Neutrophil (primary cell): ENCODE measurements at regions not wholly inside any gene's neighbourhood (a gene's known extent, or its start where the extent isn't known, plus 50 kb on each side); places are given as distances from the start of the nearest gene placed in this dataset.
"Not testable (repeated sequence)": the region's sequence is repeated elsewhere in the genome, so short reads cannot be mapped to it uniquely, and the experiment has no call there.

Source experiments
- H3K27ac ChIP-seq: fragments of 200-600 bp; sonication (generic); 2 replicates; pipeline ENCODE4 v1.5.1; 2016; ENCODE audit warnings: mild to moderate bottlenecking, moderate library complexity
- H3K27me3 ChIP-seq: fragments of 200-600 bp; sonication (generic); 2 replicates; pipeline ENCODE4 v1.6.0; 2016; ENCODE audit warnings: mild to moderate bottlenecking
- H3K36me3 ChIP-seq: fragments of 200-600 bp; sonication (generic); 2 replicates; pipeline ENCODE4 v1.5.1; 2017
- H3K4me1 ChIP-seq, 2 experiments: fragments of 200-600 bp in 1 of 2; sonication (generic) in 1 of 2; 1 replicate in 1 of 2; 2 replicates in 1 of 2; pipeline versions ENCODE4 v1.5.1 to v1.6.1; 2013 to 2016; ENCODE audit warnings: low read depth in 1 of 2, low read length in 1 of 2, mild to moderate bottlenecking in 1 of 2, moderate library complexity in 1 of 2; ENCODE audit not compliant: control insufficient read depth in 1 of 2, insufficient read depth in 1 of 2
- H3K4me3 ChIP-seq, 2 experiments: fragments of 200-600 bp in 1 of 2; sonication (generic) in 1 of 2; 1 replicate in 1 of 2; 2 replicates in 1 of 2; pipeline ENCODE4 v1.5.1; 2013 to 2016; ENCODE audit warnings: low read depth in 1 of 2, low read length in 1 of 2, mild to moderate bottlenecking in 1 of 2, moderate library complexity in 1 of 2
- H3K9me3 ChIP-seq: fragments of 200-600 bp; sonication (generic); 2 replicates; pipeline ENCODE4 v1.5.1; 2016
- CTCF ChIP-seq: fragments of 200-600 bp; sonication (generic); IDR thresholded peaks from 2 replicates; pipeline ENCODE4 v1.5.1; 2016; ENCODE audit warnings: antibody characterized with exemption

GRCh38 chr10:84018826-84019225 is 120.5 kb upstream of the GHITM start:
- H3K27ac ChIP-seq: no peak overlapping the region
- no peaks in the 10 kb centered on the region for H3K36me3 ChIP-seq
- H3K4me3 ChIP-seq: no peak overlapping the region
- no peaks in the 10 kb centered on the region for H3K9me3 ChIP-seq
- H3K27me3 ChIP-seq: no peaks in the 10 kb centered on the region
- no peaks in the 10 kb centered on the region for H3K4me1 ChIP-seq
- no peak for TF ChIP-seq CTCF

- H3K36me3 ChIP-seq, H3K27me3 ChIP-seq, H3K4me3 ChIP-seq: not testable (repeated sequence)
Observed at GRCh38 chr10:84019854-84020458, 119.4 kb upstream of the GHITM start.

GRCh38 chr10:84026821-84027257 is 112.5 kb upstream of the GHITM start:
- TF ChIP-seq CTCF: no peak
- H3K27ac ChIP-seq: no peak overlapping the region
- H3K4me3 ChIP-seq: no peak overlapping the region
- H3K36me3 ChIP-seq: no peaks in the 10 kb centered on the region
- H3K9me3 ChIP-seq: no peaks in the 10 kb centered on the region
- H3K4me1 ChIP-seq: no peaks in the 10 kb centered on the region
- no peaks in the 10 kb centered on the region for H3K27me3 ChIP-seq

More at GRCh38 chr10:84019854-84020458, 119.4 kb upstream of the GHITM start:
- H3K9me3 ChIP-seq, H3K4me1 ChIP-seq, H3K27ac ChIP-seq: not testable (repeated sequence)

- no peaks in the 10 kb centered on the region for H3K36me3 ChIP-seq
- no peaks in the 10 kb centered on the region for H3K4me1 ChIP-seq
- TF ChIP-seq CTCF: no peak
- no peak overlapping the region for H3K4me3 ChIP-seq
- H3K27ac ChIP-seq: no peak overlapping the region
- H3K9me3 ChIP-seq: no peaks in the 10 kb centered on the region
- H3K27me3 ChIP-seq: no peaks in the 10 kb centered on the region
Observed at GRCh38 chr10:84029840-84030239, 109.5 kb upstream of the GHITM start.

GRCh38 chr10:84038035-84038434 is 101.3 kb upstream of the GHITM start:
- TF ChIP-seq CTCF: no peak
- Histone ChIP-seq H3K4me3 (no peak overlapping the region), H3K36me3 (no peaks in the 10 kb centered on the region), H3K27ac (no peak overlapping the region), H3K9me3 (no peaks in the 10 kb centered on the region), H3K4me1 (no peaks in the 10 kb centered on the region), H3K27me3 (no peaks in the 10 kb centered on the region)

GRCh38 chr10:84039957-84040356 is 99.4 kb upstream of the GHITM start:
- no peaks in the 10 kb centered on the region for H3K9me3 ChIP-seq
- H3K4me3 ChIP-seq: no peak overlapping the region
- no peaks in the 10 kb centered on the region for H3K36me3 ChIP-seq
- no peak for TF ChIP-seq CTCF
- H3K4me1 ChIP-seq: no peaks in the 10 kb centered on the region
- no peaks in the 10 kb centered on the region for H3K27me3 ChIP-seq
- no peak overlapping the region for H3K27ac ChIP-seq
